PC-3 (cell line): ENCODE measurements at regions not wholly inside any gene's neighbourhood (a gene's known extent, or its start where the extent isn't known, plus 50 kb on each side); places are given as distances from the start of the nearest gene placed in this dataset.

Experiments
- ATAC-seq: fragments of 200-7000 bp; cut with Tn5 transposase; 2 replicates; pipeline ENCODE4 v1.9.1; 2020; ENCODE audit warnings: mild to moderate bottlenecking, moderate library complexity
- BruUV-seq: library from RNA; stranded (reverse); fragments of 400-500 nt; replicated peaks from 2 replicates; lab custom pipeline; 2021; lab: Mats Ljungman, UMichigan
- CTCF ChIA-PET: fragments of 300-600 bp; sonication (Branson Sonifier 250); formaldehyde crosslinking; loops from one replicate; lab custom pipeline; 2022; ENCODE audit warnings: antibody characterized with exemption; lab: Charles Lee
- POLR2A ChIA-PET: fragments of 300-600 bp; sonication (Branson Sonifier 250); formaldehyde crosslinking; loops from one replicate; lab custom pipeline; 2022; ENCODE audit warnings: antibody characterized with exemption; ENCODE audit not compliant: unreplicated experiment; lab: Charles Lee
- DNase-seq: peaks from one replicate; pipeline ENCODE4 v3.0.0-alpha.2; 2015
- H2AFZ ChIP-seq: fragments of 300-600 bp; sonication (generic); 2 replicates; pipeline ENCODE4 v1.6.0; 2016; ENCODE audit warnings: antibody characterized with exemption, low read length
- H3F3A ChIP-seq: fragments of 300-600 bp; sonication (generic); one replicate; pipeline ENCODE4 v1.6.0; 2017; ENCODE audit warnings: antibody characterized with exemption, low read length, control low read depth, mild to moderate bottlenecking; ENCODE audit not compliant: unreplicated experiment
- H3K27ac ChIP-seq: fragments of 300-600 bp; sonication (generic); 2 replicates; pipeline ENCODE4 v1.5.1; 2016; ENCODE audit warnings: mild to moderate bottlenecking, low read length
- H3K27me3 ChIP-seq: fragments of 300-600 bp; sonication (generic); 2 replicates; pipeline ENCODE4 v1.6.1; 2016; ENCODE audit warnings: low read length, mixed read lengths
- H3K36me3 ChIP-seq: fragments of 300-600 bp; sonication (generic); 2 replicates; pipeline ENCODE4 v1.6.1; 2016; ENCODE audit warnings: low read depth, mixed run types, low read length, mixed read lengths
- H3K4me1 ChIP-seq: fragments of 300-600 bp; sonication (generic); 2 replicates; pipeline ENCODE4 v1.5.1; 2016; ENCODE audit warnings: low read length; ENCODE audit not compliant: insufficient read depth
- H3K4me2 ChIP-seq: fragments of 300-600 bp; sonication (generic); 2 replicates; pipeline ENCODE4 v1.6.0; 2016; ENCODE audit warnings: low read length
- H3K4me3 ChIP-seq: fragments of 300-600 bp; sonication (generic); 2 replicates; pipeline ENCODE4 v1.5.1; 2016; ENCODE audit warnings: mild to moderate bottlenecking, low read length, mixed read lengths
- H3K79me2 ChIP-seq: fragments of 300-600 bp; sonication (generic); 2 replicates; pipeline ENCODE4 v1.6.1; 2017; ENCODE audit warnings: low read length, mixed read lengths
- H3K9ac ChIP-seq: fragments of 300-600 bp; sonication (generic); 2 replicates; pipeline ENCODE4 v1.6.0; 2016; ENCODE audit warnings: mild to moderate bottlenecking, low read length
- H3K9me2 ChIP-seq: fragments of 300-600 bp; sonication (generic); replicated peaks from 2 replicates; pipeline ENCODE4 v1.6.1; 2016; ENCODE audit warnings: mixed run types, low read length, mixed read lengths
- H3K9me3 ChIP-seq: fragments of 300-600 bp; sonication (generic); 2 replicates; pipeline ENCODE4 v1.6.1; 2016; ENCODE audit warnings: low read length, mixed read lengths
- H4K20me1 ChIP-seq: fragments of 300-600 bp; sonication (generic); 2 replicates; pipeline ENCODE4 v1.6.1; 2016; ENCODE audit warnings: low read length, mixed read lengths
- EZH2 ChIP-seq: fragments of 300-600 bp; sonication (generic); IDR thresholded peaks from one replicate; pipeline ENCODE4 v1.6.1; 2017; ENCODE audit warnings: antibody characterized with exemption, mild to moderate bottlenecking, low read length; ENCODE audit not compliant: unreplicated experiment
- EZH2phosphoT487 ChIP-seq: fragments of 300-600 bp; sonication (generic); IDR thresholded peaks from 2 replicates; pipeline ENCODE4 v1.6.1; 2018; ENCODE audit warnings: mild to moderate bottlenecking, antibody characterized with exemption, low read length, borderline replicate concordance
- intact Hi-C: fragments of 100-400 bp; cut with micrococcal nuclease; formaldehyde crosslinking; loops from 2 replicates; pipeline ENCODE4 v1.9.0; 2023
- TF ChIP-seq, protein P1 (sequence below): fragments of 300-600 bp; sonication (generic); conservative IDR thresholded peaks from 2 replicates; pipeline ENCODE4 v1.5.1; 2017; ENCODE audit warnings: antibody characterized with exemption, low read depth, mild to moderate bottlenecking, low read length

GRCh38 chr7:85997515-85997914, 646.2 kb upstream of the GRM3 start:
- POLR2A ChIA-PET, result interaction anchor here (0.5 kb wide), 1 partner anchor 172 kb away, joined by 3 read pairs; no protein-coding TSS in a partner anchor
- Histone ChIP-seq H3K4me2 (no peak overlapping the region), H3K27ac (no peak overlapping the region), H3K79me2 (no peaks in the 10 kb centered on the region), H3K36me3 (no peaks in the 10 kb centered on the region), H3K9me3 (no peaks in the 10 kb centered on the region), H3K4me3 (no peak overlapping the region), H3K9me2 (no peaks in the 10 kb centered on the region), H4K20me1 (no peaks in the 10 kb centered on the region), H3K4me1 (no peaks in the 10 kb centered on the region), H3K9ac (no peak overlapping the region), H3K27me3 (no peaks in the 10 kb centered on the region), H2AFZ (no peak overlapping the region), H3F3A (no peaks in the 10 kb centered on the region)
- no TSS peak for BruUV-seq
- DNase-seq (peak; percentile 7), ATAC-seq (peak; percentile 65)
- CTCF ChIA-PET, result no interaction called here
- intact Hi-C loops, result no loop called here
- TF ChIP-seq EZH2, result no peak
- TF ChIP-seq, protein P1, sequence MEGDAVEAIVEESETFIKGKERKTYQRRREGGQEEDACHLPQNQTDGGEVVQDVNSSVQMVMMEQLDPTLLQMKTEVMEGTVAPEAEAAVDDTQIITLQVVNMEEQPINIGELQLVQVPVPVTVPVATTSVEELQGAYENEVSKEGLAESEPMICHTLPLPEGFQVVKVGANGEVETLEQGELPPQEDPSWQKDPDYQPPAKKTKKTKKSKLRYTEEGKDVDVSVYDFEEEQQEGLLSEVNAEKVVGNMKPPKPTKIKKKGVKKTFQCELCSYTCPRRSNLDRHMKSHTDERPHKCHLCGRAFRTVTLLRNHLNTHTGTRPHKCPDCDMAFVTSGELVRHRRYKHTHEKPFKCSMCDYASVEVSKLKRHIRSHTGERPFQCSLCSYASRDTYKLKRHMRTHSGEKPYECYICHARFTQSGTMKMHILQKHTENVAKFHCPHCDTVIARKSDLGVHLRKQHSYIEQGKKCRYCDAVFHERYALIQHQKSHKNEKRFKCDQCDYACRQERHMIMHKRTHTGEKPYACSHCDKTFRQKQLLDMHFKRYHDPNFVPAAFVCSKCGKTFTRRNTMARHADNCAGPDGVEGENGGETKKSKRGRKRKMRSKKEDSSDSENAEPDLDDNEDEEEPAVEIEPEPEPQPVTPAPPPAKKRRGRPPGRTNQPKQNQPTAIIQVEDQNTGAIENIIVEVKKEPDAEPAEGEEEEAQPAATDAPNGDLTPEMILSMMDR, result no peak
- TF ChIP-seq EZH2phosphoT487, result no peak

- Histone ChIP-seq H3K9ac (no peak overlapping the region), H3F3A (no peaks in the 10 kb centered on the region), H2AFZ (no peak overlapping the region), H4K20me1 (no peaks in the 10 kb centered on the region), H3K9me2 (no peaks in the 10 kb centered on the region), H3K9me3 (no peaks in the 10 kb centered on the region), H3K4me1 (no peaks in the 10 kb centered on the region), H3K4me2 (no peak overlapping the region), H3K27ac (no peak overlapping the region), H3K36me3 (no peaks in the 10 kb centered on the region), H3K27me3 (no peaks in the 10 kb centered on the region), H3K79me2 (no peaks in the 10 kb centered on the region), H3K4me3 (no peak overlapping the region)
- ATAC-seq (no peak), DNase-seq (no peak)
- POLR2A ChIA-PET, result no interaction called here
- CTCF ChIA-PET, result no interaction called here
- intact Hi-C loops, result no loop called here
- TF ChIP-seq, protein P1, result no peak
- TF ChIP-seq EZH2 (no peak), EZH2phosphoT487 (no peak)
- no TSS peak for BruUV-seq
These were observed 648.6 kb upstream of the GRM3 start for GRCh38 chr7:85995101-85995500.

- Histone ChIP-seq H4K20me1 (no peaks in the 10 kb centered on the region), H3F3A (no peaks in the 10 kb centered on the region), H3K27ac (no peak overlapping the region), H3K79me2 (no peaks in the 10 kb centered on the region), H3K9me3 (no peaks in the 10 kb centered on the region), H3K9me2 (no peaks in the 10 kb centered on the region), H3K9ac (no peak overlapping the region), H3K4me2 (no peak overlapping the region), H3K27me3 (no peaks in the 10 kb centered on the region), H2AFZ (no peak overlapping the region), H3K4me1 (no peaks in the 10 kb centered on the region), H3K4me3 (no peak overlapping the region), H3K36me3 (no peaks in the 10 kb centered on the region)
- DNase-seq (no peak), ATAC-seq (no peak)
- CTCF ChIA-PET, result no interaction called here
- BruUV-seq, result no TSS peak
- intact Hi-C loops, result no loop called here
- TF ChIP-seq EZH2 (no peak), EZH2phosphoT487 (no peak)
- TF ChIP-seq, protein P1, result no peak
- POLR2A ChIA-PET, result no interaction called here
These were observed 663.0 kb upstream of the GRM3 start for GRCh38 chr7:85980740-85981139.
